ENCODE measurements at regions not wholly inside any gene's neighbourhood (a gene's known extent, or its start where the extent isn't known, plus 50 kb on each side); places are given as distances from the start of the nearest gene placed in this dataset.

DNA sequence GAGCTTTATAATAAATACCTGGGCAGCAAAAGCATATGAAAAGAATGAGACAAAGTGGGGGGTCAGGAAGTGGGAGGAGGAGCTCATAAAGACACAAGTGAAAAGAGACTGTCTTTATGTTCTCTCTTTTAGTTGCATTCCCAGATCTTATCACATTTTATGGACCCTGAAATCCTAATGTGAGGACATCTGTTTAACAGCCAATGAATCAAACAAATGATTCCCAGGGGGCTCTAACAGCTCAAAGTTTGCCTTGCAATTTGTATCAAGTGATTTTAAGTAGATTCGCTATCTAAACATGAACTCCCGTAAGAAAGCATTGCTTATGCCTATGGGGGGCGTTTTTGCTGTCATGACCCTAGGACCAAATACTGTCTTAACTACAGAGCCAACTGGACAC lies 332.3 kb upstream of the CNTN4 start:
- Histone ChIP-seq H3K27ac (ENCODE audit: low read length) (no peak overlapping the region), H3K9me3 (ENCODE audit: control insufficient read depth in 1 of 2, low read length in 2 of 2) (peaks cover 0 to 5% of the 10 kb centered on the region in 2 donors), H3K4me1 (ENCODE audit: control insufficient read depth in 1 of 2, insufficient read depth in 2 of 2, low read length in 2 of 2) (no peaks in the 10 kb centered on the region), H3K27me3 (ENCODE audit: low read depth, low read length) (no peaks in the 10 kb centered on the region), H3K4me3 (ENCODE audit: low read depth in 1 of 2, low read length in 2 of 2) (no peak overlapping the region), H3K36me3 (ENCODE audit: control insufficient read depth in 1 of 2, insufficient read depth in 2 of 2, low read length in 2 of 2) (no peaks in the 10 kb centered on the region)

- H3K9me3 ChIP-seq (ENCODE audit: control insufficient read depth in 1 of 2, low read length in 2 of 2), result no peaks in the 10 kb centered on the region
- H3K4me1 ChIP-seq (ENCODE audit: control insufficient read depth in 1 of 2, insufficient read depth in 2 of 2, low read length in 2 of 2), result no peaks in the 10 kb centered on the region
- H3K27me3 ChIP-seq (ENCODE audit: low read depth, low read length), result no peaks in the 10 kb centered on the region
- no peak overlapping the region for H3K4me3 ChIP-seq (ENCODE audit: low read depth in 1 of 2, low read length in 2 of 2)
- no peaks in the 10 kb centered on the region for H3K36me3 ChIP-seq (ENCODE audit: control insufficient read depth in 1 of 2, insufficient read depth in 2 of 2, low read length in 2 of 2)
- H3K27ac ChIP-seq (ENCODE audit: low read length), result no peak overlapping the region
These were observed 325.0 kb upstream of the CNTN4 start for GRCh38 chr3:1773679-1774078.

GRCh38 chr3:1774597-1774996 lies 324.1 kb upstream of the CNTN4 start:
- Histone ChIP-seq H3K4me1 (ENCODE audit: control insufficient read depth in 1 of 2, insufficient read depth in 2 of 2, low read length in 2 of 2) (no peaks in the 10 kb centered on the region), H3K27me3 (ENCODE audit: low read depth, low read length) (no peaks in the 10 kb centered on the region), H3K9me3 (ENCODE audit: control insufficient read depth in 1 of 2, low read length in 2 of 2) (no peaks in the 10 kb centered on the region), H3K36me3 (ENCODE audit: control insufficient read depth in 1 of 2, insufficient read depth in 2 of 2, low read length in 2 of 2) (no peaks in the 10 kb centered on the region), H3K4me3 (ENCODE audit: low read depth in 1 of 2, low read length in 2 of 2) (no peak overlapping the region), H3K27ac (ENCODE audit: low read length) (no peak overlapping the region)

GRCh38 chr3:1775321-1775720 lies 323.3 kb upstream of the CNTN4 start:
- H3K9me3 ChIP-seq (ENCODE audit: control insufficient read depth in 1 of 2, low read length in 2 of 2), result no peaks in the 10 kb centered on the region
- no peak overlapping the region for H3K4me3 ChIP-seq (ENCODE audit: low read depth in 1 of 2, low read length in 2 of 2)
- no peaks in the 10 kb centered on the region for H3K4me1 ChIP-seq (ENCODE audit: control insufficient read depth in 1 of 2, insufficient read depth in 2 of 2, low read length in 2 of 2)
- no peak overlapping the region for H3K27ac ChIP-seq (ENCODE audit: low read length)
- no peaks in the 10 kb centered on the region for H3K36me3 ChIP-seq (ENCODE audit: control insufficient read depth in 1 of 2, insufficient read depth in 2 of 2, low read length in 2 of 2)
- no peaks in the 10 kb centered on the region for H3K27me3 ChIP-seq (ENCODE audit: low read depth, low read length)

- Histone ChIP-seq H3K27me3 (ENCODE audit: low read depth, low read length) (no peaks in the 10 kb centered on the region), H3K27ac (ENCODE audit: low read length) (no peak overlapping the region), H3K4me1 (ENCODE audit: control insufficient read depth in 1 of 2, insufficient read depth in 2 of 2, low read length in 2 of 2) (no peaks in the 10 kb centered on the region), H3K9me3 (ENCODE audit: control insufficient read depth in 1 of 2, low read length in 2 of 2) (no peaks in the 10 kb centered on the region), H3K4me3 (ENCODE audit: low read depth in 1 of 2, low read length in 2 of 2) (no peak overlapping the region), H3K36me3 (ENCODE audit: control insufficient read depth in 1 of 2, insufficient read depth in 2 of 2, low read length in 2 of 2) (no peaks in the 10 kb centered on the region)
These were observed 314.7 kb upstream of the CNTN4 start for GRCh38 chr3:1783995-1784394.

- Histone ChIP-seq H3K36me3 (ENCODE audit: control insufficient read depth in 1 of 2, insufficient read depth in 2 of 2, low read length in 2 of 2) (no peaks in the 10 kb centered on the region), H3K27ac (ENCODE audit: low read length) (no peak overlapping the region), H3K4me1 (ENCODE audit: control insufficient read depth in 1 of 2, insufficient read depth in 2 of 2, low read length in 2 of 2) (no peaks in the 10 kb centered on the region), H3K27me3 (ENCODE audit: low read depth, low read length) (no peaks in the 10 kb centered on the region), H3K9me3 (ENCODE audit: control insufficient read depth in 1 of 2, low read length in 2 of 2) (no peaks in the 10 kb centered on the region), H3K4me3 (ENCODE audit: low read depth in 1 of 2, low read length in 2 of 2) (no peak overlapping the region)
These were observed 311.6 kb upstream of the CNTN4 start for GRCh38 chr3:1787094-1787493.

DNA sequence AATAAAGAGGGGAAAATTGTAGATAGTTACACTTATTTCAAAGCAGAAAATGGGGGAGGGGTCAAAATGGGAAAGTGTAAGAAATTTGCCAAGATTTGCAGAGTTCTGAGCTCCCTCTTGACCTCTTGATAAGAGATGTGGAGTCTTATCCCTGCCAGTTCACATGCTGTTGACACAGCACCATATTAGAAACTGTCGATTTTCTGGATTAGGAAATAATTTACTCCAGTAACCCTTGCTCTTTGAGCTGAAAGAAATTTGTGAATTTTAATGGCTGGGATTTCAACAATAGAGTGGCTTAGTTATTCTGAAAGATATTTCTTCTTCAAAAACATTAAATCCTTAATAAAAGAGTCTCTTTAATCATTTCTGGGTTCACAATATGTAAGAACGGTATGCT lies 306.2 kb upstream of the CNTN4 start:
- Histone ChIP-seq H3K27me3 (ENCODE audit: low read depth, low read length) (no peaks in the 10 kb centered on the region), H3K36me3 (ENCODE audit: control insufficient read depth in 1 of 2, insufficient read depth in 2 of 2, low read length in 2 of 2) (no peaks in the 10 kb centered on the region)

DNA sequence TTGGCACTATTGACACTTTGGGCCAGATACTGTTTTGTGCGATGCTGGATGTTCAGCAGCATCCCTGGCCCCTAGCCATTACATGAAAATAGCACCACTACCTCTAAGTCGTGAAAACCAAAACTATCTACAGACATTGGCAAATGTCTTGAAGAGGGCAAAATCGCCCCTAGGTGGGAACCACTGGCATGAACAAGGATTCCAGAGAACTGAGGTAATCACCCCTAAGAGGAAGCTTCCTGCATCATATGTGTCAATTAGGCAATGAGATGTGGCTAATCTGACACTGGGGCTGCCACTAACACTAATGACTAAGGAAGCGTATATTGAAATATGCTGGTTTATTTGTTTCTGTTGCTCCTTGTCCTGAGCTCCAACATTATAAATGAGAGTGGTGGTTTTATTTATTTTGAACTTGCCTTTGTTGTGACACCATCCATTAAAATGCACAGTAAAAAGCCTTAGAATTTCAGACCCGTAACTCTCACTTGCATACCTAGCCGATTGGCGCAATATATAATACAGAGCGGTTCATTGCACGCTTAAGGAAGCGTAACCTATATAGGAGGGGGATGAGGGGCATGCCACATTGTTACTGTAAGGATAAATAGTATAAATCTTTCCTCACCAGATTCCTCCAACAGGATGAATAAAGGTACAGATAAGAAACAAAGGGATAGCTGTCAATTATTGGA lies 299.8 kb upstream of the CNTN4 start:
- Histone ChIP-seq H3K9me3 (ENCODE audit: control insufficient read depth in 1 of 2, low read length in 2 of 2) (peaks cover 0 to 4% of the 10 kb centered on the region in 2 donors), H3K27ac (ENCODE audit: low read length) (no peak overlapping the region), H3K4me1 (ENCODE audit: control insufficient read depth in 1 of 2, insufficient read depth in 2 of 2, low read length in 2 of 2) (no peaks in the 10 kb centered on the region), H3K27me3 (ENCODE audit: low read depth, low read length) (no peaks in the 10 kb centered on the region), H3K4me3 (ENCODE audit: low read depth in 1 of 2, low read length in 2 of 2) (no peak overlapping the region), H3K36me3 (ENCODE audit: control insufficient read depth in 1 of 2, insufficient read depth in 2 of 2, low read length in 2 of 2) (no peaks in the 10 kb centered on the region)

More for the DNA sequence above, 306.2 kb upstream of the CNTN4 start:
- no peaks in the 10 kb centered on the region for H3K9me3 ChIP-seq (ENCODE audit: control insufficient read depth in 1 of 2, low read length in 2 of 2)
- H3K27ac ChIP-seq (ENCODE audit: low read length), result no peak overlapping the region
- H3K4me3 ChIP-seq (ENCODE audit: low read depth in 1 of 2, low read length in 2 of 2), result no peak overlapping the region
- no peaks in the 10 kb centered on the region for H3K4me1 ChIP-seq (ENCODE audit: control insufficient read depth in 1 of 2, insufficient read depth in 2 of 2, low read length in 2 of 2)

GRCh38 chr3:1805331-1805730 lies 293.3 kb upstream of the CNTN4 start:
- Histone ChIP-seq H3K4me1 (ENCODE audit: control insufficient read depth in 1 of 2, insufficient read depth in 2 of 2, low read length in 2 of 2) (no peaks in the 10 kb centered on the region), H3K9me3 (ENCODE audit: control insufficient read depth in 1 of 2, low read length in 2 of 2) (peaks cover 3 to 14% of the 10 kb centered on the region in 2 donors), H3K27ac (ENCODE audit: low read length) (no peak overlapping the region), H3K36me3 (ENCODE audit: control insufficient read depth in 1 of 2, insufficient read depth in 2 of 2, low read length in 2 of 2) (no peaks in the 10 kb centered on the region), H3K27me3 (ENCODE audit: low read depth, low read length) (no peaks in the 10 kb centered on the region), H3K4me3 (ENCODE audit: low read depth in 1 of 2, low read length in 2 of 2) (peak overlapping the region in 1 of 2 donors; percentile 2)

DNA sequence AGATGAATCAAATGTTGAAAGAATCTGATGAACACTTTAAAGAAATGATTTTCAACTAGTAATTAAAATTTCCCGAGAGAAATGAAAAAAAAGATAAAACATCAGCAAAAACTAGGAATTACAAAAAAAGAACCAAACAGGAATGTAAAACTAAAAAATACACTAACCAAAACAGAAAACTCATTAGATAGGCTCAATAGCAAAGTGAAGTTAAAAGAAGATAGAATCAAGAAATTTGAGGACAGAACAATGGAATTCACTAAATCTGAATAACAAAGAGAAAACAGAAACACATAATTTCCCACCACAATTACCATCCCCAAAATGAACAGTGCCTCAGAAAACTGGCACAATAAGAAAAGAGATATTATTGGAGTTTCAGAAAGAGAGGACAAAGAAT lies 290.1 kb upstream of the CNTN4 start:
- H3K4me3 ChIP-seq (ENCODE audit: low read depth in 1 of 2, low read length in 2 of 2), result no peak overlapping the region
- no peaks in the 10 kb centered on the region for H3K27me3 ChIP-seq (ENCODE audit: low read depth, low read length)
- peaks cover 3 to 10% of the 10 kb centered on the region in 2 donors for H3K9me3 ChIP-seq (ENCODE audit: control insufficient read depth in 1 of 2, low read length in 2 of 2)
- no peak overlapping the region for H3K27ac ChIP-seq (ENCODE audit: low read length)
- H3K36me3 ChIP-seq (ENCODE audit: control insufficient read depth in 1 of 2, insufficient read depth in 2 of 2, low read length in 2 of 2), result no peaks in the 10 kb centered on the region
- H3K4me1 ChIP-seq (ENCODE audit: control insufficient read depth in 1 of 2, insufficient read depth in 2 of 2, low read length in 2 of 2), result no peaks in the 10 kb centered on the region

DNA sequence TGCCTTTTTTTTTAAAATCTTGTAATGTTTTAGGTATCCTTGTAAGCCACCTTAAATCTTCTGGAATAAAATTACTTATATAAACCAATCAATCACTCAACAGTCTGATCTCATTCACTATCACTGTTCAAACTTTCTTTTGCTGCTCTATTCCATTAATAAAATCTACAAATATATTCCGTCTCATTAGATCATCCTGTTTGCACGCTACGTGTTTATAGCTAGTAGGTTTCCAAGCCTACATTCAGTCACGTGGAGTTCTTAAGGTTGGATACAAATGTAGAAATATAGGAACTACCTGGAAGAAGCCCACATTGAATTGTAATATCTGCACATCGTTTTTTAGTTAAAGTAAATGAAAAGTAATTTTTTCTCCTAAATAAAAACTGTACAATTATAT lies 274.8 kb upstream of the CNTN4 start:
- H3K36me3 ChIP-seq (ENCODE audit: control insufficient read depth in 1 of 2, insufficient read depth in 2 of 2, low read length in 2 of 2), result no peaks in the 10 kb centered on the region
- H3K4me3 ChIP-seq (ENCODE audit: low read depth in 1 of 2, low read length in 2 of 2), result no peak overlapping the region

GRCh38 chr3:1824359-1824758 lies 274.3 kb upstream of the CNTN4 start:
- Histone ChIP-seq H3K9me3 (ENCODE audit: control insufficient read depth in 1 of 2, low read length in 2 of 2) (no peaks in the 10 kb centered on the region), H3K27me3 (ENCODE audit: low read depth, low read length) (no peaks in the 10 kb centered on the region), H3K4me1 (ENCODE audit: control insufficient read depth in 1 of 2, insufficient read depth in 2 of 2, low read length in 2 of 2) (no peaks in the 10 kb centered on the region), H3K4me3 (ENCODE audit: low read depth in 1 of 2, low read length in 2 of 2) (no peak overlapping the region), H3K27ac (ENCODE audit: low read length) (no peak overlapping the region), H3K36me3 (ENCODE audit: control insufficient read depth in 1 of 2, insufficient read depth in 2 of 2, low read length in 2 of 2) (no peaks in the 10 kb centered on the region)

More for the DNA sequence above, 274.8 kb upstream of the CNTN4 start:
- H3K27ac ChIP-seq (ENCODE audit: low read length), result no peak overlapping the region
- no peaks in the 10 kb centered on the region for H3K4me1 ChIP-seq (ENCODE audit: control insufficient read depth in 1 of 2, insufficient read depth in 2 of 2, low read length in 2 of 2)
- H3K9me3 ChIP-seq (ENCODE audit: control insufficient read depth in 1 of 2, low read length in 2 of 2), result no peaks in the 10 kb centered on the region
- no peaks in the 10 kb centered on the region for H3K27me3 ChIP-seq (ENCODE audit: low read depth, low read length)
